Keratinocyte (primary cell): ENCODE measurements at regions not wholly inside any gene's neighbourhood (a gene's known extent, or its start where the extent isn't known, plus 50 kb on each side); places are given as distances from the start of the nearest gene placed in this dataset.

Experiments
- DNase-seq: peaks from one replicate; pipeline ENCODE4 v3.0.0-alpha.2; 2011; ENCODE audit warnings: low read depth, missing footprints, low spot score
- FAIRE-seq: peaks from 2 replicates; lab custom pipeline; 2011; peaks lifted over from hg19 to GRCh38; lab: Jason Lieb, UNC
- H2AFZ ChIP-seq: 2 replicates; pipeline ENCODE4 v1.6.0; 2012; ENCODE audit warnings: low read length, control low read depth, inconsistent platforms; ENCODE audit not compliant: control insufficient read depth
- H3K27ac ChIP-seq: 2 replicates; pipeline ENCODE4 v1.5.1; 2011; ENCODE audit warnings: low read length; ENCODE audit not compliant: control insufficient read depth, insufficient read depth
- H3K27me3 ChIP-seq: 3 replicates; pipeline ENCODE4 v1.6.0; 2011; ENCODE audit warnings: low read length; ENCODE audit not compliant: control insufficient read depth, insufficient read depth; ENCODE audit errors: extremely low read depth
- H3K36me3 ChIP-seq, 2 experiments: 2 replicates in 1 of 2; 3 replicates in 1 of 2; pipeline ENCODE4 v1.5.1; 2011; ENCODE audit warnings: low read length in 2 of 2, mild to moderate bottlenecking in 1 of 2; ENCODE audit not compliant: control insufficient read depth in 2 of 2, insufficient read depth in 2 of 2; ENCODE audit errors: extremely low read depth in 1 of 2
- H3K4me1 ChIP-seq: 3 replicates; pipeline ENCODE4 v1.5.1; 2011; ENCODE audit warnings: low read length; ENCODE audit not compliant: control insufficient read depth, insufficient read depth; ENCODE audit errors: extremely low read depth
- H3K4me2 ChIP-seq: 3 replicates; pipeline ENCODE4 v1.6.0; 2011; ENCODE audit warnings: low read depth, low read length; ENCODE audit not compliant: control insufficient read depth, insufficient read depth; ENCODE audit errors: extremely low read depth
- H3K4me3 ChIP-seq, 3 experiments: fragments of 200-600 bp in 1 of 3; sonication (generic) in 1 of 3; 2 replicates in 2 of 3; 3 replicates in 1 of 3; pipeline ENCODE4 v1.5.1; 2011 to 2016; ENCODE audit warnings: low read length in 3 of 3, mild to moderate bottlenecking in 3 of 3, control low read depth in 2 of 3, inconsistent platforms in 1 of 3, low read depth in 1 of 3, mixed read lengths in 1 of 3, mixed run types in 1 of 3, moderate library complexity in 1 of 3; ENCODE audit not compliant: control insufficient read depth in 2 of 3, insufficient read depth in 2 of 3; ENCODE audit errors: extremely low read depth in 1 of 3
- H3K79me2 ChIP-seq: 2 replicates; pipeline ENCODE4 v1.6.0; 2012; ENCODE audit warnings: low read length; ENCODE audit not compliant: control insufficient read depth, insufficient read depth
- H3K9ac ChIP-seq: 3 replicates; pipeline ENCODE4 v1.6.0; 2011; ENCODE audit warnings: low read length; ENCODE audit not compliant: control insufficient read depth, insufficient read depth; ENCODE audit errors: extremely low read depth
- H3K9me1 ChIP-seq: 3 replicates; pipeline ENCODE4 v1.6.0; 2011; ENCODE audit warnings: low read length; ENCODE audit not compliant: control insufficient read depth, insufficient read depth; ENCODE audit errors: extremely low read depth
- H3K9me3 ChIP-seq: 2 replicates; pipeline ENCODE4 v1.5.1; 2012; ENCODE audit warnings: low read depth, low read length; ENCODE audit not compliant: control insufficient read depth
- H4K20me1 ChIP-seq: 3 replicates; pipeline ENCODE4 v1.6.0; 2011; ENCODE audit warnings: low read length; ENCODE audit not compliant: control insufficient read depth, insufficient read depth; ENCODE audit errors: extremely low read depth
- CTCF ChIP-seq, 3 experiments: IDR thresholded peaks in 1 of 3; conservative IDR thresholded peaks in 1 of 3; optimal IDR thresholded peaks in 1 of 3; 2 replicates in 2 of 3; 3 replicates in 1 of 3; pipeline versions ENCODE3 to v1.5.1; 2011; ENCODE audit warnings: low read length in 3 of 3, mild to moderate bottlenecking in 3 of 3, moderate library complexity in 2 of 3, control low read depth in 1 of 3, inconsistent platforms in 1 of 3; ENCODE audit not compliant: insufficient read depth in 2 of 3; ENCODE audit errors: extremely low read depth in 1 of 3
- EZH2 ChIP-seq: IDR thresholded peaks from one replicate; pipeline ENCODE4 v1.6.1; 2012; ENCODE audit warnings: inconsistent platforms, mild to moderate bottlenecking, low read length, moderate library complexity
- dilution Hi-C: fragments of 300-500 bp; cut with MboI; formaldehyde crosslinking; loops from one replicate; pipeline ENCODE4 v1.7.0; 2020; ENCODE audit warnings: low sequenced_read_pairs; ENCODE audit not compliant: extremely low pct_ligation_motif_present

GRCh38 chr13:58994077-58994476 lies 1169.7 kb downstream of the DIAPH3 start:
- dilution Hi-C loops, result no loop called here
- H3K4me3 ChIP-seq, result no peak overlapping the region
- no peak overlapping the region for H3K9ac ChIP-seq
- H3K4me2 ChIP-seq, result no peak overlapping the region
- no peaks in the 10 kb centered on the region for H3K9me3 ChIP-seq
- FAIRE-seq (no peak), DNase-seq (no peak)
- H3K4me1 ChIP-seq, result no peaks in the 10 kb centered on the region
- no peaks in the 10 kb centered on the region for H3K79me2 ChIP-seq
- H3K27me3 ChIP-seq, result no peaks in the 10 kb centered on the region
- H3K9me1 ChIP-seq, result no peaks in the 10 kb centered on the region
- H3K36me3 ChIP-seq, result no peaks in the 10 kb centered on the region
- TF ChIP-seq CTCF (optimal IDR thresholded peaks at IDR 0.05 in 1 of 3, IDR thresholded peaks at IDR 0.05 in 1 of 3, conservative IDR thresholded peaks at IDR 0.05 in 1 of 3; ENCODE audit: extremely low read depth in 1 of 3, insufficient read depth in 2 of 3, low read length in 3 of 3), result no peak
- no peak for TF ChIP-seq EZH2
- no peak overlapping the region for H3K27ac ChIP-seq
- H4K20me1 ChIP-seq, result no peaks in the 10 kb centered on the region
- H2AFZ ChIP-seq, result peak overlapping the region; percentile 33

GRCh38 chr13:58994777-58995176 lies 1169.0 kb downstream of the DIAPH3 start:
- Histone ChIP-seq H3K79me2 (no peaks in the 10 kb centered on the region), H4K20me1 (no peaks in the 10 kb centered on the region), H3K9me3 (no peaks in the 10 kb centered on the region), H3K4me1 (no peaks in the 10 kb centered on the region), H3K4me2 (no peak overlapping the region), H3K4me3 (no peak overlapping the region), H3K9ac (no peak overlapping the region), H3K27ac (no peak overlapping the region), H2AFZ (no peak overlapping the region), H3K9me1 (no peaks in the 10 kb centered on the region), H3K36me3 (no peaks in the 10 kb centered on the region), H3K27me3 (no peaks in the 10 kb centered on the region)
- no peak for FAIRE-seq
- TF ChIP-seq EZH2 (no peak), CTCF (optimal IDR thresholded peaks at IDR 0.05 in 1 of 3, IDR thresholded peaks at IDR 0.05 in 1 of 3, conservative IDR thresholded peaks at IDR 0.05 in 1 of 3; ENCODE audit: extremely low read depth in 1 of 3, insufficient read depth in 2 of 3, low read length in 3 of 3) (peak in 1 of 3 experiments; percentile 22)
- DNase-seq, result no peak
- dilution Hi-C loops, result no loop called here
